ENCODE measurements at regions not wholly inside any gene's neighbourhood (a gene's known extent, or its start where the extent isn't known, plus 50 kb on each side); places are given as distances from the start of the nearest gene placed in this dataset.

GRCh38 chr16:51797669-51798259 is 646.7 kb upstream of the SALL1 start:
- TF ChIP-seq EHMT2 (IDR thresholded peaks at IDR 0.05; ENCODE audit: borderline replicate concordance, low read depth, low read length) (no peak), YEATS2 (CRISPR knock-in tag; IDR thresholded peaks at IDR 0.05; ENCODE audit: borderline replicate concordance) (no peak)
